Upper lobe of right lung (tissue), 1 donor: ENCODE measurements at regions not wholly inside any gene's neighbourhood (a gene's known extent, or its start where the extent isn't known, plus 50 kb on each side); places are given as distances from the start of the nearest gene placed in this dataset.

Experiments used
- ATAC-seq: fragments of 200-7000 bp; cut with Tn5 transposase; one replicate; pipeline ENCODE4 v1.9.1; 2020; ENCODE audit warnings: mild to moderate bottlenecking, moderate library complexity
- DNase-seq: peaks from one replicate; pipeline ENCODE4 v3.0.0-alpha.2; 2020
- H3K27ac ChIP-seq: fragments of 200-600 bp; one replicate; pipeline ENCODE4 v1.8.0; 2022
- H3K27me3 ChIP-seq: fragments of 200-600 bp; one replicate; pipeline ENCODE4 v1.8.0; 2022; ENCODE audit warnings: mild to moderate bottlenecking
- H3K36me3 ChIP-seq: fragments of 200-600 bp; one replicate; pipeline ENCODE4 v1.8.0; 2022
- H3K4me1 ChIP-seq: fragments of 200-600 bp; one replicate; pipeline ENCODE4 v1.8.0; 2022
- H3K4me3 ChIP-seq: fragments of 200-600 bp; one replicate; pipeline ENCODE4 v1.8.0; 2022; ENCODE audit warnings: mild to moderate bottlenecking
- H3K9me3 ChIP-seq: fragments of 200-600 bp; one replicate; pipeline ENCODE4 v1.8.0; 2022
- CTCF ChIP-seq: fragments of 200-600 bp; IDR thresholded peaks from one replicate; pipeline ENCODE4 v1.8.0; 2022; ENCODE audit warnings: antibody characterized with exemption
- intact Hi-C: fragments of 100-400 bp; cut with DNase I; formaldehyde crosslinking; loops from one replicate; pipeline ENCODE4 v1.11.0; 2022
- donor health status: DM: no; HTN: yes; CAD: no; lungs with severe emphysema.

- no peaks in the 10 kb centered on the region for H3K36me3 ChIP-seq
- peaks cover 49% of the 10 kb centered on the region for H3K4me1 ChIP-seq
- H3K4me3 ChIP-seq: no peak overlapping the region
- TF ChIP-seq CTCF: no peak
- H3K9me3 ChIP-seq: no peaks in the 10 kb centered on the region
- H3K27me3 ChIP-seq: no peaks in the 10 kb centered on the region
- no peak overlapping the region for H3K27ac ChIP-seq
- intact Hi-C loops: no loop called here
- ATAC-seq (no peak), DNase-seq (no peak)
These were observed 66.7 kb upstream of the XCR1 start for GRCh38 chr3:46093966-46094365.

GRCh38 chr3:46093327-46093942 is 66.2 kb upstream of the XCR1 start:
- no peak for TF ChIP-seq CTCF
- intact Hi-C loops: no loop called here
- Histone ChIP-seq H3K36me3 (no peaks in the 10 kb centered on the region), H3K9me3 (no peaks in the 10 kb centered on the region), H3K27me3 (no peaks in the 10 kb centered on the region), H3K4me1 (peaks cover 44% of the 10 kb centered on the region), H3K4me3 (no peak overlapping the region), H3K27ac (no peak overlapping the region)
- ATAC-seq (no peak), DNase-seq (no peak)

- no peak for ATAC-seq
- DNase-seq: no peak
- TF ChIP-seq CTCF: no peak
- Histone ChIP-seq H3K9me3 (no peaks in the 10 kb centered on the region), H3K27ac (no peak overlapping the region), H3K4me1 (peaks cover 36% of the 10 kb centered on the region), H3K36me3 (no peaks in the 10 kb centered on the region), H3K27me3 (no peaks in the 10 kb centered on the region), H3K4me3 (no peak overlapping the region)
- intact Hi-C loops: no loop called here
These were observed 65.4 kb upstream of the XCR1 start for GRCh38 chr3:46092702-46093080.

GRCh38 chr3:46091741-46092701 is 64.7 kb upstream of the XCR1 start:
- no peak for DNase-seq
- H3K4me3 ChIP-seq: no peak overlapping the region
- no peaks in the 10 kb centered on the region for H3K36me3 ChIP-seq
- no peaks in the 10 kb centered on the region for H3K9me3 ChIP-seq
- ATAC-seq: no peak
- peak overlapping the region; percentile 47 for H3K27ac ChIP-seq
- no peak for TF ChIP-seq CTCF
- H3K27me3 ChIP-seq: no peaks in the 10 kb centered on the region
- intact Hi-C loops: no loop called here
- peaks cover 30% of the 10 kb centered on the region for H3K4me1 ChIP-seq

GRCh38 chr3:46091046-46091445 is 63.8 kb upstream of the XCR1 start:
- ATAC-seq: no peak
- no peaks in the 10 kb centered on the region for H3K9me3 ChIP-seq
- H3K27me3 ChIP-seq: no peaks in the 10 kb centered on the region
- no peak overlapping the region for H3K4me3 ChIP-seq
- H3K4me1 ChIP-seq: peaks cover 25% of the 10 kb centered on the region
- DNase-seq: no peak
- peak overlapping the region; percentile 47 for H3K27ac ChIP-seq
- intact Hi-C loops: no loop called here
- TF ChIP-seq CTCF: no peak
- no peaks in the 10 kb centered on the region for H3K36me3 ChIP-seq
